Vagina (tissue), 2 donors: ENCODE measurements at regions not wholly inside any gene's neighbourhood (a gene's known extent, or its start where the extent isn't known, plus 50 kb on each side); places are given as distances from the start of the nearest gene placed in this dataset.

ENCODE experiments used
- DNase-seq, 2 donors: peaks; one replicate each; pipeline ENCODE4 v3.0.0-alpha.2; 2017; ENCODE audit errors: extremely low spot score in 2 of 2
- H3K27ac ChIP-seq: fragments of 200-600 bp; sonication (generic); one replicate; pipeline ENCODE4 v1.5.1; 2019
- H3K27me3 ChIP-seq: fragments of 200-600 bp; sonication (generic); one replicate; pipeline ENCODE4 v1.5.1; 2019
- H3K36me3 ChIP-seq, 2 donors: fragments of 200-600 bp; sonication (generic); one replicate each; pipeline ENCODE4 v1.5.1; 2017 to 2019
- H3K4me1 ChIP-seq: fragments of 200-600 bp; sonication (generic); one replicate; pipeline ENCODE4 v1.5.1; 2019
- H3K4me3 ChIP-seq, 2 donors: fragments of 200-600 bp; sonication (generic); 1 replicate in 1 of 2; 2 replicates in 1 of 2; pipeline ENCODE4 v1.5.1; 2016 to 2019
- H3K9me3 ChIP-seq: fragments of 200-600 bp; sonication (generic); one replicate; pipeline ENCODE4 v1.5.1; 2019
- POLR2A ChIP-seq, 2 donors: fragments of 450-650 bp; IDR thresholded peaks; one replicate each; pipeline ENCODE4 v1.6.1; 2017; ENCODE audit warnings: antibody characterized with exemption in 2 of 2, mild to moderate bottlenecking in 2 of 2, moderate library complexity in 2 of 2
- POLR2AphosphoS5 ChIP-seq, 2 donors: sonication (generic); formaldehyde crosslinking; IDR thresholded peaks; one replicate each; pipeline ENCODE4 v1.9.0; 2017; ENCODE audit warnings: antibody characterized with exemption in 2 of 2, mild to moderate bottlenecking in 2 of 2, low read depth in 1 of 2; ENCODE audit not compliant: insufficient read depth in 1 of 2
- intact Hi-C: fragments of 100-400 bp; cut with DNase I; formaldehyde crosslinking; loops from one replicate; pipeline ENCODE4 v1.15.1; 2023
- TF ChIP-seq, protein P1 (sequence below), 3 experiments: fragments of 450-650 bp in 2 of 3; fragments of 200-600 bp in 1 of 3; sonication (generic) in 1 of 3; IDR thresholded peaks; one replicate each; pipeline ENCODE4 v1.5.1; 2017 to 2019; ENCODE audit warnings: antibody characterized with exemption in 3 of 3, mild to moderate bottlenecking in 2 of 3, moderate library complexity in 2 of 3

- Histone ChIP-seq H3K36me3 (no peaks in the 10 kb centered on the region), H3K4me1 (peaks cover 11% of the 10 kb centered on the region), H3K4me3 (peak overlapping the region in 1 of 2 donors; percentile 24), H3K9me3 (no peaks in the 10 kb centered on the region), H3K27ac (no peak overlapping the region), H3K27me3 (no peaks in the 10 kb centered on the region)
- TF ChIP-seq POLR2A (IDR thresholded peaks at IDR 0.05) = no peak
- TF ChIP-seq, protein P1, sequence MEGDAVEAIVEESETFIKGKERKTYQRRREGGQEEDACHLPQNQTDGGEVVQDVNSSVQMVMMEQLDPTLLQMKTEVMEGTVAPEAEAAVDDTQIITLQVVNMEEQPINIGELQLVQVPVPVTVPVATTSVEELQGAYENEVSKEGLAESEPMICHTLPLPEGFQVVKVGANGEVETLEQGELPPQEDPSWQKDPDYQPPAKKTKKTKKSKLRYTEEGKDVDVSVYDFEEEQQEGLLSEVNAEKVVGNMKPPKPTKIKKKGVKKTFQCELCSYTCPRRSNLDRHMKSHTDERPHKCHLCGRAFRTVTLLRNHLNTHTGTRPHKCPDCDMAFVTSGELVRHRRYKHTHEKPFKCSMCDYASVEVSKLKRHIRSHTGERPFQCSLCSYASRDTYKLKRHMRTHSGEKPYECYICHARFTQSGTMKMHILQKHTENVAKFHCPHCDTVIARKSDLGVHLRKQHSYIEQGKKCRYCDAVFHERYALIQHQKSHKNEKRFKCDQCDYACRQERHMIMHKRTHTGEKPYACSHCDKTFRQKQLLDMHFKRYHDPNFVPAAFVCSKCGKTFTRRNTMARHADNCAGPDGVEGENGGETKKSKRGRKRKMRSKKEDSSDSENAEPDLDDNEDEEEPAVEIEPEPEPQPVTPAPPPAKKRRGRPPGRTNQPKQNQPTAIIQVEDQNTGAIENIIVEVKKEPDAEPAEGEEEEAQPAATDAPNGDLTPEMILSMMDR (IDR thresholded peaks at IDR 0.05) = no peak
- no peak for TF ChIP-seq POLR2AphosphoS5 (IDR thresholded peaks at IDR 0.05; ENCODE audit: insufficient read depth in 1 of 2, low read depth in 1 of 2)
- intact Hi-C loops = no loop called here
- DNase-seq = no peak
Observed at GRCh38 chr6:40720375-40720748, 133.2 kb upstream of the LRFN2 start.

GRCh38 chr6:40719671-40720374, 132.7 kb upstream of the LRFN2 start:
- DNase-seq = no peak
- Histone ChIP-seq H3K27me3 (no peaks in the 10 kb centered on the region), H3K9me3 (no peaks in the 10 kb centered on the region), H3K4me3 (peak overlapping the region in 1 of 2 donors; percentile 24), H3K36me3 (no peaks in the 10 kb centered on the region), H3K4me1 (peaks cover 11% of the 10 kb centered on the region), H3K27ac (no peak overlapping the region)
- intact Hi-C loops = no loop called here
- no peak for TF ChIP-seq POLR2AphosphoS5 (IDR thresholded peaks at IDR 0.05; ENCODE audit: insufficient read depth in 1 of 2, low read depth in 1 of 2)
- TF ChIP-seq, protein P1 (IDR thresholded peaks at IDR 0.05) = no peak

- intact Hi-C loops = no loop called here
Observed at GRCh38 chr6:40718401-40718800, 131.2 kb upstream of the LRFN2 start.

GRCh38 chr6:40717411-40718057, 130.4 kb upstream of the LRFN2 start:
- TF ChIP-seq POLR2AphosphoS5 (IDR thresholded peaks at IDR 0.05; ENCODE audit: insufficient read depth in 1 of 2, low read depth in 1 of 2) (no peak), POLR2A (IDR thresholded peaks at IDR 0.05) (no peak)
- TF ChIP-seq, protein P1 (IDR thresholded peaks at IDR 0.05) = no peak
- intact Hi-C loops = no loop called here
- Histone ChIP-seq H3K4me1 (peaks cover 11% of the 10 kb centered on the region), H3K36me3 (no peaks in the 10 kb centered on the region), H3K4me3 (no peak overlapping the region), H3K27ac (no peak overlapping the region), H3K27me3 (no peaks in the 10 kb centered on the region), H3K9me3 (no peaks in the 10 kb centered on the region)
- no peak for DNase-seq

More at GRCh38 chr6:40718401-40718800, 131.2 kb upstream of the LRFN2 start:
- TF ChIP-seq POLR2A (IDR thresholded peaks at IDR 0.05) (no peak), POLR2AphosphoS5 (IDR thresholded peaks at IDR 0.05; ENCODE audit: insufficient read depth in 1 of 2, low read depth in 1 of 2) (no peak)
- TF ChIP-seq, protein P1 (IDR thresholded peaks at IDR 0.05) = no peak
- Histone ChIP-seq H3K4me1 (peaks cover 11% of the 10 kb centered on the region), H3K27me3 (no peaks in the 10 kb centered on the region), H3K27ac (no peak overlapping the region), H3K4me3 (no peak overlapping the region), H3K9me3 (no peaks in the 10 kb centered on the region), H3K36me3 (no peaks in the 10 kb centered on the region)
- no peak for DNase-seq
